Erythroblast (primary cell): ENCODE measurements at regions not wholly inside any gene's neighbourhood (a gene's known extent, or its start where the extent isn't known, plus 50 kb on each side); places are given as distances from the start of the nearest gene placed in this dataset.

Source experiments
- GATA1 ChIP-seq: IDR thresholded peaks from 2 replicates; pipeline ENCODE4 v1.6.1; 2011; ENCODE audit warnings: low read depth, mild to moderate bottlenecking, control low read depth, low read length, moderate library complexity
- POLR2A ChIP-seq: IDR thresholded peaks from 2 replicates; pipeline ENCODE4 v1.6.1; 2011; ENCODE audit warnings: mild to moderate bottlenecking, low read length

DNA sequence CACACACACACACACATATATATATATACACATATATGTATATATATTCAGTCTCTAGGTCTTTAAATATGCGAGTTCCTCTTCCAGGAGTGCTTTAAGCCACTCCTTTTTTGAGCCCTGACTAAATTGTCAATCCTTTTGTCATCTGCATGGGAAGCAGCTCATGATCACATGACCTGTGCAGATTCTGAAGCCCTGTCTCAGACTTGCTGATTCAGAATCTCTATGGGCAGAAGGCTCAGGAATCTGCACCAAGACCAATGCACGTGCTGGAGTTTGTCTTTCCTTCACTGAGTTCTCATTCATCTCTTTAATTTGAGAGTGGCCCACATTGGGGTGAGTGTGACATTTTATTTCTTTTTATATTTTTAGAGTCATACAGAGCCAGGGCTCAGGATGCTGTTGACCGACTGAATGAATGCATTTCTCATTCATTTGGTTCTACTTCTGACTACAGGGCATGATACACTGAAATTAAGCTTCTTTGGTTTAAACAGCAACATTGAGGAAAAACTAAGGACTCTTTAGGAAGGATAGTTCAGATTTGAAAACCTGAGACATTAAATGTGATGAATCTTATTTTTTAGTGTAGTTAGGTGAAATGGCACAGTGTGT is 307.5 kb downstream of the EDEM1 start:
- TF ChIP-seq POLR2A, result no peak
- no peak for TF ChIP-seq GATA1
